ENCODE measurements at regions not wholly inside any gene's neighbourhood (a gene's known extent, or its start where the extent isn't known, plus 50 kb on each side); places are given as distances from the start of the nearest gene placed in this dataset.

DNA sequence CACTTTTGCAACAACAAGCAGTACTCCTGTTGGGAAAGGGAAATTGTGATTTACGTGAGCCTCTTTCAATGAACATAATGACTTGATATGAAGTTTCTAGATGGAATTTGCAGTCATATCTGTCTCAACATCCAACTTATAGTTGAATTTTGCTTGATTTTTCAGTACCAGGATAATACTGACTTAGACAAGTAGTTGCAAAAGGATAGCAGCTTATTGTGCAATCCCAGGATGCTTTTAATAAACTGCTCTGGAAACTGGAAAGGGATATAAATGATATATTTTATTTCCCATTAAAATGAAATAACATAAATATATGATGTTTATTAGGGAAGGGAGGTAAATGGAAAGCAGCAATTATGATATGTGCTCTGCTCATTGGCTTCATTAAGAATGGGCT lies 174.4 kb upstream of the RGMB start (continued):
- TF ChIP-seq, protein P1, sequence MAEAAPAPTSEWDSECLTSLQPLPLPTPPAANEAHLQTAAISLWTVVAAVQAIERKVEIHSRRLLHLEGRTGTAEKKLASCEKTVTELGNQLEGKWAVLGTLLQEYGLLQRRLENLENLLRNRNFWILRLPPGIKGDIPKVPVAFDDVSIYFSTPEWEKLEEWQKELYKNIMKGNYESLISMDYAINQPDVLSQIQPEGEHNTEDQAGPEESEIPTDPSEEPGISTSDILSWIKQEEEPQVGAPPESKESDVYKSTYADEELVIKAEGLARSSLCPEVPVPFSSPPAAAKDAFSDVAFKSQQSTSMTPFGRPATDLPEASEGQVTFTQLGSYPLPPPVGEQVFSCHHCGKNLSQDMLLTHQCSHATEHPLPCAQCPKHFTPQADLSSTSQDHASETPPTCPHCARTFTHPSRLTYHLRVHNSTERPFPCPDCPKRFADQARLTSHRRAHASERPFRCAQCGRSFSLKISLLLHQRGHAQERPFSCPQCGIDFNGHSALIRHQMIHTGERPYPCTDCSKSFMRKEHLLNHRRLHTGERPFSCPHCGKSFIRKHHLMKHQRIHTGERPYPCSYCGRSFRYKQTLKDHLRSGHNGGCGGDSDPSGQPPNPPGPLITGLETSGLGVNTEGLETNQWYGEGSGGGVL (tag by site-specific recombination; IDR thresholded peaks at IDR 0.05): no peak
- no peak for TF ChIP-seq ZSCAN30 (tag by site-specific recombination; IDR thresholded peaks at IDR 0.05)
- TF ChIP-seq ZNF791 (tag by site-specific recombination; IDR thresholded peaks at IDR 0.05): no peak
- no peak for TF ChIP-seq OVOL3 (tag by site-specific recombination; IDR thresholded peaks at IDR 0.05)
- no peak for TF ChIP-seq ZNF184 (tag by site-specific recombination; IDR thresholded peaks at IDR 0.05)

DNA sequence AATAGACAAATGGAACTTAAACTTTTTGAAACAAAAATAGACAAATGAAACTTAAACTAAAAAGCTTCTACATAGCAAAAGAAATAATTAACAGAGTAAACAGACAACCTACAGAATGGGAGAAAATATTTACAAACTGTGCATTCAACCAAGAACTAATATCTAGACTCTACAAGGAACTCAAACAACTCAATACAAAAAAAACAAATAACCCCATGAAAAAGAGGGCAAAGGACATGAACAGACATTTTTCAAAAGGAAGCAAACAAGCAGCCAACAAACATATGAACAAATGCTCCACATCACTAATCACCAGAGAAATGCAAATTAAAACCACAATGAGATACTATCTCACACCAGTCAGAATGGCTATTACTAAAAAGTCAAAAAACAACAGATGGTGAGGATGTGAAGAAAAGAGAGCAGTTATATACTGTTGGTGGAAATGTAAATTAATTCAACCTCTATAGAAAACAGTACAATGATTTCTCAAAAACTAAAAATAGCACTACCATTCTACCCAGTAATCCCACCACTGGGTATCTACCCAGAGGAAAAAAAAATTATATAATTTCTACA lies 170.8 kb upstream of the RGMB start:
- CTCF ChIA-PET: no interaction called here
- POLR2A ChIA-PET: no interaction called here

More for the DNA sequence above, 170.8 kb upstream of the RGMB start:
- no peaks in the 10 kb centered on the region for H3K9me3 ChIP-seq (ENCODE audit: control insufficient read depth, insufficient read depth, low read depth, low read length)
- H3K27ac ChIP-seq (ENCODE audit: extremely low read depth, low read depth, low read length): no peak overlapping the region
- TF ChIP-seq, protein P2, sequence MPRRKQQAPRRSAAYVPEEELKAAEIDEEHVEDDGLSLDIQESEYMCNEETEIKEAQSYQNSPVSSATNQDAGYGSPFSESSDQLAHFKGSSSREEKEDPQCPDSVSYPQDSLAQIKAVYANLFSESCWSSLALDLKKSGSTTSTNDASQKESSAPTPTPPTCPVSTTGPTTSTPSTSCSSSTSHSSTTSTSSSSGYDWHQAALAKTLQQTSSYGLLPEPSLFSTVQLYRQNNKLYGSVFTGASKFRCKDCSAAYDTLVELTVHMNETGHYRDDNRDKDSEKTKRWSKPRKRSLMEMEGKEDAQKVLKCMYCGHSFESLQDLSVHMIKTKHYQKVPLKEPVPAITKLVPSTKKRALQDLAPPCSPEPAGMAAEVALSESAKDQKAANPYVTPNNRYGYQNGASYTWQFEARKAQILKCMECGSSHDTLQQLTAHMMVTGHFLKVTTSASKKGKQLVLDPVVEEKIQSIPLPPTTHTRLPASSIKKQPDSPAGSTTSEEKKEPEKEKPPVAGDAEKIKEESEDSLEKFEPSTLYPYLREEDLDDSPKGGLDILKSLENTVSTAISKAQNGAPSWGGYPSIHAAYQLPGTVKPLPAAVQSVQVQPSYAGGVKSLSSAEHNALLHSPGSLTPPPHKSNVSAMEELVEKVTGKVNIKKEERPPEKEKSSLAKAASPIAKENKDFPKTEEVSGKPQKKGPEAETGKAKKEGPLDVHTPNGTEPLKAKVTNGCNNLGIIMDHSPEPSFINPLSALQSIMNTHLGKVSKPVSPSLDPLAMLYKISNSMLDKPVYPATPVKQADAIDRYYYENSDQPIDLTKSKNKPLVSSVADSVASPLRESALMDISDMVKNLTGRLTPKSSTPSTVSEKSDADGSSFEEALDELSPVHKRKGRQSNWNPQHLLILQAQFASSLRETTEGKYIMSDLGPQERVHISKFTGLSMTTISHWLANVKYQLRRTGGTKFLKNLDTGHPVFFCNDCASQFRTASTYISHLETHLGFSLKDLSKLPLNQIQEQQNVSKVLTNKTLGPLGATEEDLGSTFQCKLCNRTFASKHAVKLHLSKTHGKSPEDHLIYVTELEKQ (tag by site-specific recombination; IDR thresholded peaks at IDR 0.05; ENCODE audit: borderline replicate concordance): no peak
- TF ChIP-seq ZNF202 (tag by site-specific recombination; IDR thresholded peaks at IDR 0.05; ENCODE audit: borderline replicate concordance) (no peak), ZNF707 (tag by site-specific recombination; IDR thresholded peaks at IDR 0.05) (no peak), ZNF501 (tag by site-specific recombination; IDR thresholded peaks at IDR 0.05) (no peak), ZNF423 (tag by site-specific recombination; IDR thresholded peaks at IDR 0.05) (no peak)
- TF ChIP-seq, protein P3, sequence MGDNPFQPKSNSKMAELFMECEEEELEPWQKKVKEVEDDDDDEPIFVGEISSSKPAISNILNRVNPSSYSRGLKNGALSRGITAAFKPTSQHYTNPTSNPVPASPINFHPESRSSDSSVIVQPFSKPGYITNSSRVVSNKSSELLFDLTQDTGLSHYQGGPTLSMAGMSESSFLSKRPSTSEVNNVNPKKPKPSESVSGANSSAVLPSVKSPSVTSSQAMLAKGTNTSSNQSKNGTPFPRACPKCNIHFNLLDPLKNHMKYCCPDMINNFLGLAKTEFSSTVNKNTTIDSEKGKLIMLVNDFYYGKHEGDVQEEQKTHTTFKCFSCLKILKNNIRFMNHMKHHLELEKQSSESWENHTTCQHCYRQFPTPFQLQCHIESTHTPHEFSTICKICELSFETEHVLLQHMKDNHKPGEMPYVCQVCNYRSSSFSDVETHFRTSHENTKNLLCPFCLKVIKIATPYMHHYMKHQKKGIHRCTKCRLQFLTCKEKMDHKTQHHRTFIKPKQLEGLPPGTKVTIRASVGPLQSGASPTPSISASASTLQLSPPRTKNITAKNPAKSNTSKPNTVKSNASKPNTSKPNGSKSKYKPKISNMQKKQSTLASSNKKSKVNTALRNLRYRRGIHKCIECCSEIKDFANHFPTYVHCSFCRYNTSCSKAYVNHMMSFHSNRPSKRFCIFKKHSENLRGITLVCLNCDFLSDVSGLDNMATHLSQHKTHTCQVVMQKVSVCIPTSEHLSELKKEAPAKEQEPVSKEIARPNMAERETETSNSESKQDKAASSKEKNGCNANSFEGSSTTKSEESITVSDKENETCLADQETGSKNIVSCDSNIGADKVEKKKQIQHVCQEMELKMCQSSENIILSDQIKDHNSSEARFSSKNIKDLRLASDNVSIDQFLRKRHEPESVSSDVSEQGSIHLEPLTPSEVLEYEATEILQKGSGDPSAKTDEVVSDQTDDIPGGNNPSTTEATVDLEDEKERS (tag by site-specific recombination; IDR thresholded peaks at IDR 0.05): no peak
- TF ChIP-seq, protein P4, sequence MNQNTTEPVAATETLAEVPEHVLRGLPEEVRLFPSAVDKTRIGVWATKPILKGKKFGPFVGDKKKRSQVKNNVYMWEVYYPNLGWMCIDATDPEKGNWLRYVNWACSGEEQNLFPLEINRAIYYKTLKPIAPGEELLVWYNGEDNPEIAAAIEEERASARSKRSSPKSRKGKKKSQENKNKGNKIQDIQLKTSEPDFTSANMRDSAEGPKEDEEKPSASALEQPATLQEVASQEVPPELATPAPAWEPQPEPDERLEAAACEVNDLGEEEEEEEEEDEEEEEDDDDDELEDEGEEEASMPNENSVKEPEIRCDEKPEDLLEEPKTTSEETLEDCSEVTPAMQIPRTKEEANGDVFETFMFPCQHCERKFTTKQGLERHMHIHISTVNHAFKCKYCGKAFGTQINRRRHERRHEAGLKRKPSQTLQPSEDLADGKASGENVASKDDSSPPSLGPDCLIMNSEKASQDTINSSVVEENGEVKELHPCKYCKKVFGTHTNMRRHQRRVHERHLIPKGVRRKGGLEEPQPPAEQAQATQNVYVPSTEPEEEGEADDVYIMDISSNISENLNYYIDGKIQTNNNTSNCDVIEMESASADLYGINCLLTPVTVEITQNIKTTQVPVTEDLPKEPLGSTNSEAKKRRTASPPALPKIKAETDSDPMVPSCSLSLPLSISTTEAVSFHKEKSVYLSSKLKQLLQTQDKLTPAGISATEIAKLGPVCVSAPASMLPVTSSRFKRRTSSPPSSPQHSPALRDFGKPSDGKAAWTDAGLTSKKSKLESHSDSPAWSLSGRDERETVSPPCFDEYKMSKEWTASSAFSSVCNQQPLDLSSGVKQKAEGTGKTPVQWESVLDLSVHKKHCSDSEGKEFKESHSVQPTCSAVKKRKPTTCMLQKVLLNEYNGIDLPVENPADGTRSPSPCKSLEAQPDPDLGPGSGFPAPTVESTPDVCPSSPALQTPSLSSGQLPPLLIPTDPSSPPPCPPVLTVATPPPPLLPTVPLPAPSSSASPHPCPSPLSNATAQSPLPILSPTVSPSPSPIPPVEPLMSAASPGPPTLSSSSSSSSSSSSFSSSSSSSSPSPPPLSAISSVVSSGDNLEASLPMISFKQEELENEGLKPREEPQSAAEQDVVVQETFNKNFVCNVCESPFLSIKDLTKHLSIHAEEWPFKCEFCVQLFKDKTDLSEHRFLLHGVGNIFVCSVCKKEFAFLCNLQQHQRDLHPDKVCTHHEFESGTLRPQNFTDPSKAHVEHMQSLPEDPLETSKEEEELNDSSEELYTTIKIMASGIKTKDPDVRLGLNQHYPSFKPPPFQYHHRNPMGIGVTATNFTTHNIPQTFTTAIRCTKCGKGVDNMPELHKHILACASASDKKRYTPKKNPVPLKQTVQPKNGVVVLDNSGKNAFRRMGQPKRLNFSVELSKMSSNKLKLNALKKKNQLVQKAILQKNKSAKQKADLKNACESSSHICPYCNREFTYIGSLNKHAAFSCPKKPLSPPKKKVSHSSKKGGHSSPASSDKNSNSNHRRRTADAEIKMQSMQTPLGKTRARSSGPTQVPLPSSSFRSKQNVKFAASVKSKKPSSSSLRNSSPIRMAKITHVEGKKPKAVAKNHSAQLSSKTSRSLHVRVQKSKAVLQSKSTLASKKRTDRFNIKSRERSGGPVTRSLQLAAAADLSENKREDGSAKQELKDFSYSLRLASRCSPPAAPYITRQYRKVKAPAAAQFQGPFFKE (tag by site-specific recombination; IDR thresholded peaks at IDR 0.05; ENCODE audit: borderline replicate concordance): no peak
- H3K4me3 ChIP-seq (ENCODE audit: low read depth, low read length): no peak overlapping the region
- H3K36me3 ChIP-seq (ENCODE audit: control insufficient read depth in 2 of 2, insufficient read depth in 1 of 2, low read length in 2 of 2): no peaks in the 10 kb centered on the region
- no peaks in the 10 kb centered on the region for H3K4me1 ChIP-seq (ENCODE audit: control insufficient read depth, insufficient read depth, low read length)
